LNCaP clone FGC (cell line): ENCODE measurements at regions not wholly inside any gene's neighbourhood (a gene's known extent, or its start where the extent isn't known, plus 50 kb on each side); places are given as distances from the start of the nearest gene placed in this dataset.

Experiments
- DNase-seq: peaks from one replicate; pipeline ENCODE4 v3.0.0-alpha.2; 2011; ENCODE audit warnings: low read depth
- H3K4me3 ChIP-seq: 2 replicates; pipeline ENCODE4 v1.5.1; 2011; ENCODE audit warnings: mild to moderate bottlenecking, low read depth, low read length, control low read depth
- CTCF ChIP-seq: IDR thresholded peaks from 2 replicates; pipeline ENCODE4 v1.5.1; 2012; ENCODE audit warnings: mild to moderate bottlenecking; ENCODE audit not compliant: control insufficient read depth, insufficient read depth; ENCODE audit errors: extremely low read depth

GRCh38 chr1:58927041-58927721 is 143.3 kb upstream of the JUN start:
- DNase-seq: no peak
- no peak for TF ChIP-seq CTCF
- H3K4me3 ChIP-seq: no peak overlapping the region

GRCh38 chr1:58927722-58928085 is 143.9 kb upstream of the JUN start:
- DNase-seq: no peak
- H3K4me3 ChIP-seq: no peak overlapping the region
- no peak for TF ChIP-seq CTCF

- TF ChIP-seq CTCF: no peak
- H3K4me3 ChIP-seq: no peak overlapping the region
- DNase-seq: no peak
Observed at GRCh38 chr1:58928514-58928913, 144.7 kb upstream of the JUN start.

- DNase-seq: no peak
- TF ChIP-seq CTCF: no peak
- H3K4me3 ChIP-seq: no peak overlapping the region
Observed at GRCh38 chr1:58929671-58930325, 146.0 kb upstream of the JUN start.

- TF ChIP-seq CTCF: no peak
- no peak for DNase-seq
Observed at GRCh38 chr1:58931024-58931423, 147.2 kb upstream of the JUN start.

GRCh38 chr1:58931756-58932155 is 147.9 kb upstream of the JUN start:
- no peak for DNase-seq
- TF ChIP-seq CTCF: no peak

More at GRCh38 chr1:58931024-58931423, 147.2 kb upstream of the JUN start:
- H3K4me3 ChIP-seq: no peak overlapping the region

More at GRCh38 chr1:58931756-58932155, 147.9 kb upstream of the JUN start:
- no peak overlapping the region for H3K4me3 ChIP-seq
